DLD1 (cell line): ENCODE measurements at regions not wholly inside any gene's neighbourhood (a gene's known extent, or its start where the extent isn't known, plus 50 kb on each side); places are given as distances from the start of the nearest gene placed in this dataset.
"Not testable (repeated sequence)": the region's sequence is repeated elsewhere in the genome, so short reads cannot be mapped to it uniquely, and the experiment has no call there.

ENCODE experiments used
- in situ Hi-C: cut with HindIII; loops from 2 replicates; pipeline ENCODE4 v1.10.0; 2017; ENCODE audit warnings: low sequenced_read_pairs

DNA sequence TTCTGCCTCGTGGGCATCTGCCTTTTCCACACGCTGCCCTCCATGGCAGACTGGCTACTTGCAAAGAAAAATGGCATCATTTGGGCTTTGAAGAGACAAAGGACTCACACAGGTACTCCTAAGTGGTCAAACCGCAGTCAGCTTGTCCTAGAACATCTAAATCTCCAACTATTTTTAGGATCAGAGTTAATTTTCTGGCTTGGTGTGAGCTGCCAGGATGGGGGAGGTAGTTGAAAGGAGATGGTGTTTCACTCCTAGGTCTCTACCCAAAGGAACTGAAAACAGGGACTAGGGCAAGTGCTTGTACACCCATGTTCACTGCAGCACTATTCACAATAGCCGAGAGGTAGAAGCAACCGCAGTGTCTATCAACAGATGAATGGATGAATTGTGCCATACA lies 107.9 kb upstream of the ATL2 start:
- in situ Hi-C loops, result no loop called here

GRCh38 chr2:38483776-38484501 lies 106.9 kb upstream of the ATL2 start:
- in situ Hi-C loops, result no loop called here

GRCh38 chr2:38482710-38483109 lies 105.6 kb upstream of the ATL2 start:
- in situ Hi-C loops, result not testable (repeated sequence)

- in situ Hi-C loops, result no loop called here
Measured at GRCh38 chr2:38480617-38481016, 103.5 kb upstream of the ATL2 start.

- in situ Hi-C loops, result no loop called here
Measured at GRCh38 chr2:38477006-38477405, 99.9 kb upstream of the ATL2 start.

GRCh38 chr2:38475567-38475881 lies 98.5 kb upstream of the ATL2 start:
- in situ Hi-C loops, result no loop called here

DNA sequence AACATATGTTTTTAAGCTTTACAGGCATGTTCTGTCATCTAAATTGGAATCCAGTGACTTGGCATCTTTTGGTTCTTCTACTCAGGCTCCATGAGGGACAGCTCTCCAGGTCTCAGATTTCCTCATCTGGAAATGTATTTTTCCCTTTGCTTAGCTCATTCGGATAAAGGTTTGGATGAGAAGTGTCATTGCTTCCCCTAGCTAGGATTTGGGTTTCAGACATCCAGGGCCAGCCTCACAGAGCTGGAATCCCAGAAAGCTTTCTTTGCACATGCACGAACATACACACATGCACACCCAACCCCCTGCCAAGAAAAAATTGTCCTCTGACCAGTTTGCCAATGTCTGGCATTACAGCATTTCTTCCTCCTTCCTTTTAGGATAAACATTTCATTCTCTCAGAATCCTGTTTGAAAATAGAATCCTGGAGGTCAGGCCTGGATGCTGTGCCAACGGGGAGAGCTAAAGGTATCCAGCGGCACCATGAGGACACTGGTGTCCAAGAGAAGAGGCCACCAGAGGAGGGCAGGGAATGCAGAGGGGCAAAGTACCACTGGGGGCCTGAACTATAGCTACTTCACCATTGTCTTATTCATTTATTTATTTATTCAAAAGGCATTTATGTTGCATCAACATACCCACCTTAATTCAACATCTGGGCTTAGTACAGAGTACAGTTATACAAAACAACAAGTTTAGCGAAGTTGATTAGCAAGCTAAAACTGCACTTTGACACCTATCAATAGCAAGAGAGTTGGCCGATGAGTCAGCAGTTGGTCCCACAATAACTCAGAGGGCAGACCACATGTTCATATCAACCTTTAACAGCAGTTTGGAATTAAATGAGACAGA lies 97.9 kb upstream of the ATL2 start:
- in situ Hi-C loops, result no loop called here

DNA sequence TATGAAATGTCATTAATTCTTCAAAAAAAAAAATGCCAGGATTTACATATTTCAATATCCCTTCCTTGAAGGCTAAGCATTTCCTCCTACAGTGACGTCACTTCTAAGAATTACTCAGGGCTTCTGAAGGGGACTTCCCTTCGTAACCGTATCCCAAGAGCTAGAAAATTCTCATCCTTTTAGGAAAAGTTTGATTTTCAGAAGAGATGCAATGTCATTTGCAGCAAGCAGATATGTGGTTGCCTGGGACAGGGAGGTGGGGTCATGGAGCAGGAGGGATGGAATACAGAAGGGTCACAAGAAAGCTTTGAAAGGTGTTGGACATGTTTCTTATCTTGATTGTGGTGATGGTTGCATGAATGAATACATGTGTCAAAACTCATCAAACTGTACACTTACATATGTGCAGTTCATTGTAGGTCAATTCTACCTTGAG lies 97.0 kb upstream of the ATL2 start:
- in situ Hi-C loops, result no loop called here

DNA sequence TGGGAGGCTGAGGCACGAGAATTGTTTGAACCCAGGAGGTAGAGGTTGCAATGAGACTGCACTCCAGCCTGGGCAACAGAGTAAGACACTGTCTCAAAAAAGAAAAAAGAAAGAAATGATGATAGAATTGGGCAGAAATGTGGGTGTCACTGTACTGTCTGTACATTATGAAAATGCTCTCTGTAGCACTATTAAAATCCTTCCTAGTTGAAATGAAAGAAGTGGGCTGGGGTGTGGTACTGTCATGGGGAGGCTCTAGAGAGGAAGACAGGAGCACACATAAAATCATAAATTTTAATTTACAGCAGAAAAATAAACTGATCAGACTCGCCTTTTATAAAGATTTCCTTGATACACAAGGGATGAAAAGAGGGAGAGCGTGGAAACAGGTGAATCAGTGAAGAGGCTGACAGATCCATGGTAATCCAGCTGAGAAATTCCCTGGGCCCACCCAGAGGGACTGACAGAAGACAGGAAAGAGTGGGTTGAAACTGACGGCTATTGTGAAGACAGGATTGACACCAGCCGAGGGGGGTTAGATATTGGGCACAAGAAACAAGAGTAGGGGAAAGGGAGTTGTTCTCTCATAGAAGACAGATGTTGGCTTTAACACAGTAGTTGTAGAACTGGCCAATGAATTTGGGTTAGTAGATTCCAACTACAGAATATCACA lies 96.4 kb upstream of the ATL2 start:
- in situ Hi-C loops, result no loop called here

GRCh38 chr2:38470115-38470514 lies 93.0 kb upstream of the ATL2 start:
- in situ Hi-C loops, result no loop called here

- in situ Hi-C loops, result no loop called here
Measured at GRCh38 chr2:38467768-38468455, 90.8 kb upstream of the ATL2 start.

DNA sequence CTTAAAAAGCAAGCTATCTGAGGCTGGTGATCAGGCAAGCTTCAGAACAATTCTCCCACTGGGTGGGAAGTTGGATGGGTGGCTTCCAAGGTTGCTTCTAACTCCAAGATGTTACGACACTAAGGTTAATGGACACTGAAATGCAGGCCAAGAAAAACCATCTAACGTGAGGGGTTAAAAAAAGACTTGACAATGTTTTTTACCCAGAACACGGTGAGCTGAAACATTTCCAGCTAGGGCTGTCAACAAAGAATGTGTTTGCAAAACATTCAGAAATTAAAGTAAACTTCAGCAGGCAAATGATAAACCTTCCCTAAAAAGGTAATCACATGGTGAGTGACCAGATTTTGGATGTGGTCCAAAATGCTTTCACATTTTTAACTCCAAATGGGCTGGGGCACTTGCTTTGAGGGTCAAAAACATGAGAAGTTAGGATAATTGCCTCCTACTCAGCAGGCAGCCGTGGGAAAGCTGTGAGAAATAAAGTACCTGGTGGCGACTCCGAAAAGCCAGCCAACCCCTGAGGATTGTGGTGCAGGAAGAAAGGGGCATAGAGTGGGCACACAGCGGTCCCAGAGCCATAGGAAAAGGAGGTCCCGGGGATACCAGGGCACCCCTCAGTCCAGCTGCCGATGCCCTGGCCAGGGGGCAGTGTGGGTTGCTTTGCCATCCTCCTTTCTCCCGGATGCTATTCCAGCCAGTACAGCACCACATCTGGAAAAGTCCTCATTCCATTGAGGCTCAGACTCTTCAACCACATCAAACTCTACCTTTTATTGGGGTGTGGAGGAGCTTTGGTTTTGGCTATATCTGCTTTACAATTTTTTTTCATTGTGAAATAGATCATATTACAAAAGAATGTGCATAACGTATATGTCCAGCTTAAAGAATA lies 90.0 kb upstream of the ATL2 start:
- in situ Hi-C loops, result no loop called here

- in situ Hi-C loops, result no loop called here
Measured at GRCh38 chr2:38466409-38466808, 89.3 kb upstream of the ATL2 start.

DNA sequence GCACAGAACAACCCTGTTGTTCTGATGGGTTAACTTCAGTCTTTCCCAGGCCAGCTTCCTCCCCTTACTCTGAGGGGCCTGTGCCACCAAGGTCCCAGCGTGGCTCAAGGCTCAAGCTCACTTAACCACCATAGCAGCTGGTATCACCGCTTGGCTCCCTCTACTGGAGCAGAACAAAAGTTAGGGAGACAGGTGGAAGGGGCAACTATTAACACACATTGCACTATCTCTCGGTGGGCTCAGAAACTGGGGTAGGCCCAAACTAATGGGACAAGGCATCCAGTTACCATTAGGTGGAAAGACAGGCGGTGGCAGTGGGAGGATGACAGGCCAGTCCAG lies 88.7 kb upstream of the ATL2 start:
- in situ Hi-C loops, result no loop called here

GRCh38 chr2:38464971-38465788 lies 88.1 kb upstream of the ATL2 start:
- in situ Hi-C loops, result no loop called here

GRCh38 chr2:38463752-38464151 lies 86.7 kb upstream of the ATL2 start:
- in situ Hi-C loops, result no loop called here

DNA sequence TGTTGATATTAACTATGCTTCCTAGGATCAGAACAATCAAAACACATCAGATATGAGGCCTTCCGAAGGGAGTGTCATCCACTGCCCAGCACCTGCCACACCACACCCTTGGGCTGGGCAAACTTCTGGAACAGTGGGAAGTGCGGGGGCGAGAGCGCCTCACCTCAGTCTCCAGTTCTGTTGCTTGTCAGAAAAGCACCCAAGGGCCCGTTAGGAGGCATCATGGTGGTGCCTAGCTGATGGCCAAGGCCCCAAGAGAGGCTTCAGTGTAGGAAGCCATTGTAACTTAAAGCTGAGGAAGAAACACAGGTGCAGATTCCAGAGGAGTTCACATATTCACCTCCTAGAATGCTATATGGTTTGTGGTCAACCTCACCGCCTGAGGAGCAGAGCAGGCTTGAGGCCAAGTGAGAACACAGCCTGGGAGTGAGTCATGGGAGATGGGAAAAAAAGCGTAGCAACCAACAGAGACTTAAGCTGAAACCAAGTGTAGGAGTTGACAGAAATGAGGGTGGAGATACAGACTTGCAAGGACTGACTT lies 85.1 kb upstream of the ATL2 start:
- in situ Hi-C loops, result no loop called here

- in situ Hi-C loops, result no loop called here
Measured at GRCh38 chr2:38461470-38461869, 84.4 kb upstream of the ATL2 start.

DNA sequence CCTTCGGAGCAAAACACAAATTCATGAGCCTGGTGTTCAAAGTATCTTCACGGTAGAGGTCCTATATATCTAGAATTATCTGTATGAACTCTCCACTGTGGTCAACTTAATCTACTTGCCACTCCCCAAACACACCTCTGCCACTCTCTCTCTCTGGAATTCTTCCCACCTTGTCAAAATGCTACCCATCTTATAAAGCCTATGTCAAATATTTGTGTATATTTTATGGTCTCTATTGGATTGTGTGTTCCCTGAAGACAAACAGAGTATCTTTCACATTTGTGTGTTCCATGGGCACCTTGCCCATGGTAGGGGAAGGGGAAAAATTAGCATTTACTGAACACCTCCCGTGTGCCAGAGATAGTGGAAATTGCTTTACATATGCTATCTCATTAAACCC lies 83.2 kb upstream of the ATL2 start:
- in situ Hi-C loops, result no loop called here
